ENCODE measurements at regions not wholly inside any gene's neighbourhood (a gene's known extent, or its start where the extent isn't known, plus 50 kb on each side); places are given as distances from the start of the nearest gene placed in this dataset.
A peak's percentile ranks its signal among the peaks of the same experiment; 100 is the strongest.

GRCh38 chr6:80622641-80623040 is 516.2 kb downstream of the BCKDHB start:
- WGBS, 5 donors, result 50 to 83% (median 67%) methylated on average over 1 of the region's 1 CpG
- DNase-seq, result peak; percentile 18 to 58
- Histone ChIP-seq H3K27me3 (no peaks in the 10 kb centered on the region), H3K9me3 (peaks cover 0 to 26% (median 14%) of the 10 kb centered on the region in 4 donors), H3K4me3 (no peak overlapping the region), H3K4me1 (no peaks in the 10 kb centered on the region), H3K27ac (no peak overlapping the region), H3K36me3 (no peaks in the 10 kb centered on the region)
- no peak for TF ChIP-seq POLR2A (IDR thresholded peaks at IDR 0.05)
- TF ChIP-seq CTCF (IDR thresholded peaks at IDR 0.05), result no peak
- TF ChIP-seq POLR2AphosphoS5 (IDR thresholded peaks at IDR 0.05), result no peak
- TF ChIP-seq EP300 (IDR thresholded peaks at IDR 0.05), result no peak
- intact Hi-C loops (cut with DNase I; ENCODE audit: low total_unique reads), result no loop called here

GRCh38 chr6:80618953-80619352 is 512.5 kb downstream of the BCKDHB start:
- DNase-seq, result peak in 1 of 2 donors; percentile 12
- H3K27me3 ChIP-seq, result no peaks in the 10 kb centered on the region
- TF ChIP-seq POLR2A (IDR thresholded peaks at IDR 0.05) (no peak), POLR2AphosphoS5 (IDR thresholded peaks at IDR 0.05) (no peak), EP300 (IDR thresholded peaks at IDR 0.05) (no peak), CTCF (IDR thresholded peaks at IDR 0.05) (no peak)
- no peak overlapping the region for H3K4me3 ChIP-seq
- intact Hi-C loops (cut with DNase I; ENCODE audit: low total_unique reads), result no loop called here
- H3K36me3 ChIP-seq, result no peaks in the 10 kb centered on the region
- H3K27ac ChIP-seq, result no peak overlapping the region
- H3K4me1 ChIP-seq, result no peaks in the 10 kb centered on the region
- H3K9me3 ChIP-seq, result peaks cover 0 to 16% (median 4%) of the 10 kb centered on the region in 4 donors
- 53 to 69% (median 61%) methylated on average over 4 of the region's 4 CpGs for WGBS, 5 donors

- H3K27ac ChIP-seq, result no peak overlapping the region
- no peak for DNase-seq
- no peaks in the 10 kb centered on the region for H3K27me3 ChIP-seq
- peaks cover 0 to 14% (median 4%) of the 10 kb centered on the region in 4 donors for H3K4me1 ChIP-seq
- TF ChIP-seq EP300 (IDR thresholded peaks at IDR 0.05), result no peak
- TF ChIP-seq POLR2AphosphoS5 (IDR thresholded peaks at IDR 0.05), result no peak
- TF ChIP-seq CTCF (IDR thresholded peaks at IDR 0.05), result no peak
- no peak for TF ChIP-seq POLR2A (IDR thresholded peaks at IDR 0.05)
- intact Hi-C loops (cut with DNase I; ENCODE audit: low total_unique reads), result no loop called here
- H3K36me3 ChIP-seq, result no peaks in the 10 kb centered on the region
- H3K4me3 ChIP-seq, result no peak overlapping the region
- 69 to 81% (median 78%) methylated on average over 1 of the region's 1 CpG for WGBS, 5 donors
- H3K9me3 ChIP-seq, result peaks cover 0 to 15% (median 7%) of the 10 kb centered on the region in 4 donors
These were observed 504.4 kb downstream of the BCKDHB start for GRCh38 chr6:80610846-80611245.

GRCh38 chr6:80608881-80609280 is 502.4 kb downstream of the BCKDHB start:
- Histone ChIP-seq H3K4me1 (peaks cover 0 to 14% (median 4%) of the 10 kb centered on the region in 4 donors), H3K27me3 (no peaks in the 10 kb centered on the region)

GRCh38 chr6:80607811-80608391 is 501.4 kb downstream of the BCKDHB start:
- peak overlapping the region in 1 of 5 donors; percentile 43 for H3K27ac ChIP-seq
- H3K36me3 ChIP-seq, result no peaks in the 10 kb centered on the region
- intact Hi-C loops (cut with DNase I; ENCODE audit: low total_unique reads), result no loop called here
- 51 to 75% (median 70%) methylated on average over 4 of the region's 4 CpGs for WGBS, 5 donors
- no peak for TF ChIP-seq POLR2A (IDR thresholded peaks at IDR 0.05)
- TF ChIP-seq POLR2AphosphoS5 (IDR thresholded peaks at IDR 0.05), result no peak
- peaks cover 0 to 14% (median 4%) of the 10 kb centered on the region in 4 donors for H3K4me1 ChIP-seq
- H3K9me3 ChIP-seq, result peaks cover 0 to 7% (median 3%) of the 10 kb centered on the region in 4 donors
- H3K4me3 ChIP-seq, result no peak overlapping the region
- peak in 1 of 2 donors; percentile 27 for DNase-seq
- H3K27me3 ChIP-seq, result no peaks in the 10 kb centered on the region

More at GRCh38 chr6:80608881-80609280, 502.4 kb downstream of the BCKDHB start:
- DNase-seq, result no peak
- Histone ChIP-seq H3K36me3 (no peaks in the 10 kb centered on the region), H3K27ac (no peak overlapping the region), H3K4me3 (no peak overlapping the region), H3K9me3 (peaks cover 0 to 13% (median 5%) of the 10 kb centered on the region in 4 donors)
- 79 to 95% (median 87%) methylated on average over 1 of the region's 1 CpG for WGBS, 5 donors
- no peak for TF ChIP-seq EP300 (IDR thresholded peaks at IDR 0.05)
- no peak for TF ChIP-seq POLR2AphosphoS5 (IDR thresholded peaks at IDR 0.05)
- no peak for TF ChIP-seq POLR2A (IDR thresholded peaks at IDR 0.05)
- intact Hi-C loops (cut with DNase I; ENCODE audit: low total_unique reads), result no loop called here

All from stomach (tissue), 8 donors.